Brain microvascular endothelial cell (primary cell): ENCODE measurements at regions not wholly inside any gene's neighbourhood (a gene's known extent, or its start where the extent isn't known, plus 50 kb on each side); places are given as distances from the start of the nearest gene placed in this dataset.

Source experiments
- DNase-seq: peaks from one replicate; pipeline ENCODE4 v3.0.0-alpha.2; 2020
- H3K27ac ChIP-seq: fragments of 250-450 bp; sonication (Bioruptor Pico); 2 replicates; pipeline ENCODE4 v1.5.1; 2020; ENCODE audit warnings: mild to moderate bottlenecking, moderate library complexity
- H3K27me3 ChIP-seq: fragments of 250-450 bp; sonication (Bioruptor Pico); replicated peaks from 2 replicates; pipeline ENCODE4 v1.5.1; 2020; ENCODE audit warnings: mild to moderate bottlenecking
- H3K36me3 ChIP-seq: fragments of 250-450 bp; sonication (Bioruptor Pico); replicated peaks from 2 replicates; pipeline ENCODE4 v1.5.1; 2020; ENCODE audit warnings: mild to moderate bottlenecking
- H3K4me3 ChIP-seq: 2 replicates; pipeline ENCODE4 v1.5.1; 2011; ENCODE audit warnings: low read depth, mild to moderate bottlenecking, control low read depth, low read length, moderate library complexity
- in situ Hi-C: cut with HindIII; loops from 2 replicates; pipeline ENCODE4 v1.10.0; 2017; ENCODE audit warnings: low sequenced_read_pairs, low pct_ligation_motif_present
- TF ChIP-seq, protein P1 (sequence below): IDR thresholded peaks from 2 replicates; pipeline ENCODE4 v1.5.1; 2011; ENCODE audit warnings: low read depth, mild to moderate bottlenecking, moderate library complexity, low read length, control low read depth, inconsistent platforms; ENCODE audit errors: missing control alignments

DNA sequence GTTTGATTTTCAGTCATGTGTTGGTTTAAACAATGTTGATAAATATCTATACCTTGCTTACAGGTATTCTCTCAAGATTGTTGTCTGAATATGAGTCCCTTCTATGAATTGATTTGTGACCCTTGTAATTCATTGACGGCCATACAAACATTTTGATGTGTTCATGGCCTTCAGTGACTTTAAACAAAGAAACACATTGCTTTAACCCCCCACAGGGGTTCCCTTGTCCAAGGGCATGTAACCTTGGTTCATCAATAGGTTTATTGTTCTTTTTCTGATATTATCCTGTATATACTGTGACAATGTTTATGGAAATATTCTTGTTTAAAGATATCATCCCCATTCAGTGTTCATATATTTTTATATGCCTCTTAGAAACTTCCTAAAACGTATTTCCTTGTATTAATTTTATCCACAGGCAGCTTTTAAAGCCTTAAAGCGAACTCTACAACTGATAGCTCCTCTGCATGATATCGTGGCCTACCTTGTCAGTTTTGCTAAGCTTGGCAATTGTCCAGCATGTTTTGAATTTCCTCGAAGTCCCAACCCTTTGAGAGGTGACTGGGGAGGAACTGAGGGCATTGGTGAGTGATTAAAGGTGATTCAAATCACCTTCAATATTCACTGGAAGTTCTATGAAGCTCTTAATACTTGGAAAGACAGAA, 87.0 kb downstream of the CD164 start:
- Histone ChIP-seq H3K4me3 (no peak overlapping the region), H3K27me3 (no peaks in the 10 kb centered on the region), H3K27ac (no peak overlapping the region), H3K36me3 (no peaks in the 10 kb centered on the region)
- in situ Hi-C loops, result no loop called here
- DNase-seq, result no peak
- TF ChIP-seq, protein P1, sequence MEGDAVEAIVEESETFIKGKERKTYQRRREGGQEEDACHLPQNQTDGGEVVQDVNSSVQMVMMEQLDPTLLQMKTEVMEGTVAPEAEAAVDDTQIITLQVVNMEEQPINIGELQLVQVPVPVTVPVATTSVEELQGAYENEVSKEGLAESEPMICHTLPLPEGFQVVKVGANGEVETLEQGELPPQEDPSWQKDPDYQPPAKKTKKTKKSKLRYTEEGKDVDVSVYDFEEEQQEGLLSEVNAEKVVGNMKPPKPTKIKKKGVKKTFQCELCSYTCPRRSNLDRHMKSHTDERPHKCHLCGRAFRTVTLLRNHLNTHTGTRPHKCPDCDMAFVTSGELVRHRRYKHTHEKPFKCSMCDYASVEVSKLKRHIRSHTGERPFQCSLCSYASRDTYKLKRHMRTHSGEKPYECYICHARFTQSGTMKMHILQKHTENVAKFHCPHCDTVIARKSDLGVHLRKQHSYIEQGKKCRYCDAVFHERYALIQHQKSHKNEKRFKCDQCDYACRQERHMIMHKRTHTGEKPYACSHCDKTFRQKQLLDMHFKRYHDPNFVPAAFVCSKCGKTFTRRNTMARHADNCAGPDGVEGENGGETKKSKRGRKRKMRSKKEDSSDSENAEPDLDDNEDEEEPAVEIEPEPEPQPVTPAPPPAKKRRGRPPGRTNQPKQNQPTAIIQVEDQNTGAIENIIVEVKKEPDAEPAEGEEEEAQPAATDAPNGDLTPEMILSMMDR, result no peak

DNA sequence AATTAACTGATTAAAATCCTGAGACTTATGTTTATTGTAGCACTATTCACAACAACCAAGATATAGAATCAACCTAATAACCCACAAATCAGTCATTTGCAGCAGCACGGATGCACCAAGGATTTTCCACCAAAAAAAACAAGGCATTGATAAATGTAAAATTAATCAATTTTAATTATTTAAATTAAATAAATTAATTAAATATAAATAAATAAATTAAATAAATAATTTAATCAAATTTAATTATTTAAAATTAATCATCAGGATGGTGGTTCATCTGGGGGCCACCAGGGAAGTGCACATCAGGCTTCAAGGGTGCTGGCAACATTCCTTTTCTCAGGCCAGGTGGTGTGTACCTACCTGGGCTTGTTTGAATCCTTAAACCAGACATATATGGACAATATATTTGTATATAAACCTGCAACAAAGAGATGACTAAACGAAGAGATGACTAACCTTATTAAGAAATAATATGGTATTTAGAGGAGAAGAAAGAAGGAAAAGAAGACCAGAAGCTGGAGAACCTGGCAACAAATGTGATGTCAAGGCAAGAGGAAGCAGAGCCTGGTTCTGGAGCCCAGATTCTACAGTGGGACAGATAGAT, 89.2 kb downstream of the CD164 start:
- Histone ChIP-seq H3K36me3 (no peaks in the 10 kb centered on the region), H3K27me3 (no peaks in the 10 kb centered on the region), H3K27ac (no peak overlapping the region), H3K4me3 (no peak overlapping the region)
- in situ Hi-C loops, result no loop called here
- no peak for DNase-seq
- TF ChIP-seq, protein P1, result no peak

DNA sequence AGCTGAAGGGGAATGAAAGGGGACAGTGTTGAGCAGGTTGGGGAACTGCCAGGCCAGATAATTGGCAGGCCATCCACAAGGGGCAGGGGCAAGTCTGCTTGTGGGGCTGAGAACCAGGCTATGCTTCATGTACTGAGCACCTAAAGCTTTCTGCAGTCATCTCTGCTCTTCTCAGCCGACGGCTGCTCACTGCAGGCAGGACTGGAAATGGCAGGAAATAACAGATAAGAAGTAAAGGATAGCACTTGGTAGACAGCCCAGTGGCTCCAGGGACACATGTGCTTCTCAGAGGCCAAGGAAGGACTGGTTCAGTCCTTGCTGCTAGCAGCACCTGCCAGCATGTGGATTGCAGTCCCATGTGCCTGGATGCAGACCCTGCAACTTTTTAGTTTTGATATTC, 89.8 kb downstream of the CD164 start:
- Histone ChIP-seq H3K36me3 (no peaks in the 10 kb centered on the region), H3K27ac (no peak overlapping the region), H3K27me3 (no peaks in the 10 kb centered on the region), H3K4me3 (no peak overlapping the region)
- in situ Hi-C loops, result no loop called here
- TF ChIP-seq, protein P1, result no peak
- no peak for DNase-seq

DNA sequence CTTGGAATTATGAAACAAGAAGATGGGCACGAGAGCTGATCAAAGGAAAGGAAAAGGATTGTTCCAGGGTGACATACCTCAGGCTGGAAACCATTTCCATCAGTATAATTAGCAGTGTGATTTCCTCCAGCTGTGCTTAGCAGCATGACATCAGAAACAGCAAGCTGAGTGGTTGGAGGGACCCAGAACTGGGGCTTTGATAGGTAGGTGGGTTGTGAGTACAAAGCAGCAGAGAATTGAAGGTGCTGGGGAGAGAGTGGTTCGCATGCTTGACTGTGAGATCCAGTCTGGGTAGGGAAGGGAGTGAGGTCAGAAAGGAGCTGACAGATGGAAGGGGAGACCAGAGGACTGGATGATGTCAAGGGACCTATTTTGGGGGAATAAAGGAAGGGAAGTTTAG, 90.4 kb downstream of the CD164 start:
- no peaks in the 10 kb centered on the region for H3K27me3 ChIP-seq
- no peak overlapping the region for H3K4me3 ChIP-seq
- TF ChIP-seq, protein P1, result no peak
- in situ Hi-C loops, result no loop called here
- no peak overlapping the region for H3K27ac ChIP-seq
- no peaks in the 10 kb centered on the region for H3K36me3 ChIP-seq
- no peak for DNase-seq

- H3K36me3 ChIP-seq, result no peaks in the 10 kb centered on the region
- no peak for DNase-seq
- no peaks in the 10 kb centered on the region for H3K27me3 ChIP-seq
- in situ Hi-C loops, result no loop called here
- no peak overlapping the region for H3K4me3 ChIP-seq
- H3K27ac ChIP-seq, result no peak overlapping the region
- TF ChIP-seq, protein P1, result no peak
Observed at GRCh38 chr6:109290143-109290931, 91.9 kb downstream of the CD164 start.
